ENCODE measurements at regions not wholly inside any gene's neighbourhood (a gene's known extent, or its start where the extent isn't known, plus 50 kb on each side); places are given as distances from the start of the nearest gene placed in this dataset.

- DNase-seq (ENCODE audit: low read depth in 2 of 2, low spot score in 1 of 2): no peak
Measured at GRCh38 chr6:22020299-22021003, 276.4 kb downstream of the PRL start.

- no peak for DNase-seq (ENCODE audit: low read depth in 2 of 2, low spot score in 1 of 2)
Measured at GRCh38 chr6:22021966-22022365, 274.9 kb downstream of the PRL start.

- no peak for DNase-seq (ENCODE audit: low read depth in 2 of 2, low spot score in 1 of 2)
Measured at GRCh38 chr6:22023937-22024336, 272.9 kb downstream of the PRL start.

GRCh38 chr6:22024973-22025467 is 271.8 kb downstream of the PRL start:
- no peak for DNase-seq (ENCODE audit: low read depth in 2 of 2, low spot score in 1 of 2)

- no peak for DNase-seq (ENCODE audit: low read depth in 2 of 2, low spot score in 1 of 2)
Measured at GRCh38 chr6:22025468-22026163, 271.2 kb downstream of the PRL start.

- no peak for DNase-seq (ENCODE audit: low read depth in 2 of 2, low spot score in 1 of 2)
Measured at GRCh38 chr6:22026164-22026678, 270.6 kb downstream of the PRL start.

GRCh38 chr6:22027040-22027725 is 269.7 kb downstream of the PRL start:
- DNase-seq (ENCODE audit: low read depth in 2 of 2, low spot score in 1 of 2): no peak

- no peak for DNase-seq (ENCODE audit: low read depth in 2 of 2, low spot score in 1 of 2)
Measured at GRCh38 chr6:22028403-22029090, 268.3 kb downstream of the PRL start.

- DNase-seq (ENCODE audit: low read depth in 2 of 2, low spot score in 1 of 2): no peak
Measured at GRCh38 chr6:22029171-22029570, 267.7 kb downstream of the PRL start.

GRCh38 chr6:22030730-22031619 is 265.9 kb downstream of the PRL start:
- no peak for DNase-seq (ENCODE audit: low read depth in 2 of 2, low spot score in 1 of 2)

- DNase-seq (ENCODE audit: low read depth in 2 of 2, low spot score in 1 of 2): no peak
Measured at GRCh38 chr6:22035690-22036089, 261.1 kb downstream of the PRL start.

GRCh38 chr6:22036275-22036674 is 260.6 kb downstream of the PRL start:
- DNase-seq (ENCODE audit: low read depth in 2 of 2, low spot score in 1 of 2): no peak

- no peak for DNase-seq (ENCODE audit: low read depth in 2 of 2, low spot score in 1 of 2)
Measured at GRCh38 chr6:22036699-22037098, 260.1 kb downstream of the PRL start.

GRCh38 chr6:22041797-22042480 is 254.9 kb downstream of the PRL start:
- no peak for DNase-seq (ENCODE audit: low read depth in 2 of 2, low spot score in 1 of 2)

- no peak for DNase-seq (ENCODE audit: low read depth in 2 of 2, low spot score in 1 of 2)
Measured at GRCh38 chr6:22042706-22043105, 254.1 kb downstream of the PRL start.

- no peak for DNase-seq (ENCODE audit: low read depth in 2 of 2, low spot score in 1 of 2)
Measured at GRCh38 chr6:22043284-22043962, 253.4 kb downstream of the PRL start.

- DNase-seq (ENCODE audit: low read depth in 2 of 2, low spot score in 1 of 2): no peak
Measured at GRCh38 chr6:22045261-22045912, 251.4 kb downstream of the PRL start.

- DNase-seq (ENCODE audit: low read depth in 2 of 2, low spot score in 1 of 2): no peak
Measured at GRCh38 chr6:22049002-22049401, 247.8 kb downstream of the PRL start.
